ENCODE measurements at regions not wholly inside any gene's neighbourhood (a gene's known extent, or its start where the extent isn't known, plus 50 kb on each side); places are given as distances from the start of the nearest gene placed in this dataset.

- no peaks in the 10 kb centered on the region for H3K36me3 Mint-ChIP-seq (ENCODE audit: low read depth)
- intact Hi-C loops (cut with micrococcal nuclease): no loop called here
- ATAC-seq: no peak
- ChIA-PET POLR2A (no interaction called here), CTCF (no interaction called here)
- H3K27me3 Mint-ChIP-seq: no peaks in the 10 kb centered on the region
- TF ChIP-seq CTCF (IDR thresholded peaks at IDR 0.05): no peak
- H3K4me3 Mint-ChIP-seq: no peak overlapping the region
- no peak for DNase-seq
- no peaks in the 10 kb centered on the region for H3K4me1 Mint-ChIP-seq (ENCODE audit: low read depth)
- H3K9me3 Mint-ChIP-seq: peaks cover 3% of the 10 kb centered on the region
- no peak overlapping the region for H3K27ac Mint-ChIP-seq
These were observed 264.2 kb upstream of the ZFHX3 start for GRCh38 chr16:73311857-73312723.

DNA sequence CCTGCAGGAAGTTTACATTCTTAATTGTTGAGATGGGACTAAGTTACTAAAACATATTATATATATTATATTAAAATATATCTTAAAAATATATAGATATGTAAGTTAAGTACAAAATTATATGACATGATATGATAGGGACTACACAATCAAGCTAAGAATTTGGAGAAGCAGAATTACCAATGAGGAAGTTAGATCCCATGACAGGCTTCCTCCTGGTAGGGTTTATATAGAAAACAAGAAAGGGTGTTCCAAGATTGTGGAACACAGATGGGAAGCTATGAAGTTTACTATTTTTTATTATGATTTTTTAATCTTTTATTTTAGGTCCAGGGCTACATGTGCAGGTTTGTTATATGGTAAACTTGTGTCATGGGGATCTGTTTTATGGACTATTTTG lies 260.8 kb upstream of the ZFHX3 start:
- DNase-seq (no peak), ATAC-seq (no peak)
- H3K9me3 Mint-ChIP-seq: peaks cover 3% of the 10 kb centered on the region
- H3K27ac Mint-ChIP-seq: no peak overlapping the region
- H3K4me1 Mint-ChIP-seq (ENCODE audit: low read depth): no peaks in the 10 kb centered on the region
- ChIA-PET CTCF (no interaction called here), POLR2A (no interaction called here)
- no peak overlapping the region for H3K4me3 Mint-ChIP-seq
- no peaks in the 10 kb centered on the region for H3K27me3 Mint-ChIP-seq
- intact Hi-C loops (cut with micrococcal nuclease): no loop called here
- no peaks in the 10 kb centered on the region for H3K36me3 Mint-ChIP-seq (ENCODE audit: low read depth)
- no peak for TF ChIP-seq CTCF (IDR thresholded peaks at IDR 0.05)

DNA sequence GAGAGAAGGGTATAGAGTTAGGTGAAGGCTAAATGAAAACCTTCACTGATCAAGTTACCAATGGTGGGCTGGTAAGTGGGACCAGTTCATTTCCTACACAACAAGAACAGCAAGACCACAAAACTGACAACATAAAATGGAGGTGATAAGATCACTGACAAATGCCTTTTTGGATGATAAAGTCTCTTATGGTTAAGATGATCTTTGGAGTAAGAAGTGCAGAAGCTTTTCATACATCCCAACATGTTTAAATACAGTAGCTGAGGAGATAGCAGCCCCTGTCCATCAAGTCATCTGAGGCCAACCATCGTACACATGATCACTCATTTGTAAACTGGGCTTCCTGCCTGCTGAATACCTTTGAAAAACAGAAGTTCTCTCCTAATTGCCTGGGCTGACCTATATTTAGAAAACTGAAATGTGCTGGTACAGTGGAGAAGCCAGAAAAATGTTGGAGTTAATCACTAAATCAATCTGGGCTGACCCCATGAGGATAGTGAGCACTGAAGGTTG lies 259.0 kb upstream of the ZFHX3 start:
- Mint-ChIP-seq H3K9me3 (peaks cover 2% of the 10 kb centered on the region), H3K4me3 (no peak overlapping the region), H3K4me1 (ENCODE audit: low read depth) (no peaks in the 10 kb centered on the region), H3K36me3 (ENCODE audit: low read depth) (no peaks in the 10 kb centered on the region), H3K27ac (no peak overlapping the region), H3K27me3 (no peaks in the 10 kb centered on the region)
- intact Hi-C loops (cut with micrococcal nuclease): no loop called here
- DNase-seq (no peak), ATAC-seq (no peak)
- CTCF ChIA-PET: no interaction called here
- POLR2A ChIA-PET: no interaction called here
- no peak for TF ChIP-seq CTCF (IDR thresholded peaks at IDR 0.05)

DNA sequence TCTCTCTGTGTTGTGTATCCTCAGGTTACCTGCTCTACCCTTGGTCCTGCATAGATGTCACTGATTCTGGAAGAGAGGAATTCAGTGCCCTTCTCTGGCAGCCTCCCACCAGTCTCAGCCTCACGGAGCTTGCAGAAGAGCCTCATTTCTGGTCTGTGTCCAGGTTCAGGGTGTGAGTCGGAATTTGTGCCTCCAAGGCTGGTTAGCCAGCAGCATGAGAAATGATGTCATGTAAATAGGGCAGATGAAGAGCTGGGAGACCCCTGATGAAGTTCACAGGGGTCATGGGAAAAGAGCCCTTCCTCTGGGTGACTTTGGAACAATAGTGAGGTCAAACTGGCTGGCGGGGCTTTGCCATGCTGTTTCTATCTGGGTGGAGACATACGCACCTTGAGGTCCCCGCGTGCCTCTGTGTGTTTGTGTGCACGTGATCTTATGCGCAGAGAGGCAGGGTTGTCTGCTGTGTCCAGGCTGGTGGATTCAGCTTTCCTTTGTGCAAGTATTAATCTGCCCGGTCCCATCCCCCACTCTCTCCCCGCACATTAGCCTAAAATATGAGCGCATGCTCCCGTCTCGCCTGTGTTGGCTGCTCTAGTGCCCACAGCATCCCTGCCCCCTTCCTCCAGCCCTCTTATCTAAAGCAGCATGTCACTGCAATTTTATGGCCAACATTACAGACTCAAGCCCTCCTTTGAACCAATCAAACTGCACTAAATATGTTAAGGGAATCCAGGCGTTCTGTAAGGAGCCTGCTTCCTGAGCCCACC lies 256.3 kb upstream of the ZFHX3 start:
- POLR2A ChIA-PET: no interaction called here
- Mint-ChIP-seq H3K36me3 (ENCODE audit: low read depth) (no peaks in the 10 kb centered on the region), H3K4me1 (ENCODE audit: low read depth) (no peaks in the 10 kb centered on the region)

More for the DNA sequence above, 256.3 kb upstream of the ZFHX3 start:
- Mint-ChIP-seq H3K27me3 (no peaks in the 10 kb centered on the region), H3K9me3 (no peaks in the 10 kb centered on the region), H3K27ac (no peak overlapping the region), H3K4me3 (no peak overlapping the region)
- intact Hi-C loops (cut with micrococcal nuclease): no loop called here
- CTCF ChIA-PET: no interaction called here
- ATAC-seq (no peak), DNase-seq (no peak)
- TF ChIP-seq CTCF (IDR thresholded peaks at IDR 0.05): no peak
